ENCODE measurements at regions not wholly inside any gene's neighbourhood (a gene's known extent, or its start where the extent isn't known, plus 50 kb on each side); places are given as distances from the start of the nearest gene placed in this dataset.
A peak's percentile ranks its signal among the peaks of the same experiment; 100 is the strongest.

- Histone ChIP-seq H3K4me3 (ENCODE audit: low read length) (no peak overlapping the region), H3K9me2 (ENCODE audit: insufficient read depth, low read length) (no peaks in the 10 kb centered on the region), H2AFZ (ENCODE audit: low read depth, low read length) (no peak overlapping the region), H3K27me3 (ENCODE audit: insufficient read depth, low read depth, low read length) (no peaks in the 10 kb centered on the region), H3K4me2 (ENCODE audit: low read length) (no peak overlapping the region), H3F3A (ENCODE audit: insufficient read depth, low read length, poor library complexity, severe bottlenecking) (no peaks in the 10 kb centered on the region), H3K9ac (ENCODE audit: low read length) (no peak overlapping the region), H4K20me1 (ENCODE audit: insufficient read depth) (no peaks in the 10 kb centered on the region), H3K79me2 (replicated peaks; ENCODE audit: insufficient read depth, low read length) (no peaks in the 10 kb centered on the region), H3K27ac (ENCODE audit: low read length) (no peak overlapping the region), H3K9me3 (ENCODE audit: low read length) (no peaks in the 10 kb centered on the region), H3K36me3 (ENCODE audit: insufficient read depth, low read length) (no peaks in the 10 kb centered on the region)
- no peak for TF ChIP-seq TAF1 (IDR thresholded peaks at IDR 0.05; ENCODE audit: low read depth)
- TF ChIP-seq RAD21 (conservative IDR thresholded peaks at IDR 0.05) = no peak
- TF ChIP-seq EZH2 (IDR thresholded peaks at IDR 0.05; ENCODE audit: borderline replicate concordance, insufficient read depth, low read length, poor library complexity, severe bottlenecking) = no peak
These were observed 57.7 kb upstream of the PTPRT start for GRCh38 chr20:43247361-43247760.

- Histone ChIP-seq H4K20me1 (ENCODE audit: insufficient read depth) (no peaks in the 10 kb centered on the region), H3K4me2 (ENCODE audit: low read length) (no peak overlapping the region), H3K36me3 (ENCODE audit: insufficient read depth, low read length) (no peaks in the 10 kb centered on the region), H3K9me2 (ENCODE audit: insufficient read depth, low read length) (no peaks in the 10 kb centered on the region), H3K27ac (ENCODE audit: low read length) (no peak overlapping the region), H3F3A (ENCODE audit: insufficient read depth, low read length, poor library complexity, severe bottlenecking) (no peaks in the 10 kb centered on the region), H3K9ac (ENCODE audit: low read length) (no peak overlapping the region), H2AFZ (ENCODE audit: low read depth, low read length) (no peak overlapping the region), H3K4me3 (ENCODE audit: low read length) (no peak overlapping the region), H3K27me3 (ENCODE audit: insufficient read depth, low read depth, low read length) (no peaks in the 10 kb centered on the region), H3K9me3 (ENCODE audit: low read length) (no peaks in the 10 kb centered on the region), H3K79me2 (replicated peaks; ENCODE audit: insufficient read depth, low read length) (no peaks in the 10 kb centered on the region)
- TF ChIP-seq EZH2 (IDR thresholded peaks at IDR 0.05; ENCODE audit: borderline replicate concordance, insufficient read depth, low read length, poor library complexity, severe bottlenecking) = no peak
- TF ChIP-seq RAD21 (conservative IDR thresholded peaks at IDR 0.05) = no peak
- no peak for TF ChIP-seq POLR2AphosphoS5 (IDR thresholded peaks at IDR 0.05)
- no peak for TF ChIP-seq CTCF (IDR thresholded peaks at IDR 0.05; ENCODE audit: poor library complexity, severe bottlenecking)
- TF ChIP-seq SMC3 (conservative IDR thresholded peaks at IDR 0.05; ENCODE audit: poor library complexity) = no peak
- TF ChIP-seq MXI1 (conservative IDR thresholded peaks at IDR 0.05; ENCODE audit: poor library complexity, severe bottlenecking) = no peak
These were observed 54.9 kb upstream of the PTPRT start for GRCh38 chr20:43244647-43245046.

- TF ChIP-seq CTCF (IDR thresholded peaks at IDR 0.05; ENCODE audit: poor library complexity, severe bottlenecking) (peak; percentile 59), EZH2 (IDR thresholded peaks at IDR 0.05; ENCODE audit: borderline replicate concordance, insufficient read depth, low read length, poor library complexity, severe bottlenecking) (no peak), RAD21 (conservative IDR thresholded peaks at IDR 0.05) (peak; percentile 64), REST (IDR thresholded peaks at IDR 0.05; ENCODE audit: borderline replicate concordance) (no peak), SMC3 (conservative IDR thresholded peaks at IDR 0.05; ENCODE audit: poor library complexity) (peak; percentile 62)
- Histone ChIP-seq H3F3A (ENCODE audit: insufficient read depth, low read length, poor library complexity, severe bottlenecking) (no peaks in the 10 kb centered on the region), H3K9me2 (ENCODE audit: insufficient read depth, low read length) (no peaks in the 10 kb centered on the region), H4K20me1 (ENCODE audit: insufficient read depth) (no peaks in the 10 kb centered on the region), H3K9ac (ENCODE audit: low read length) (no peak overlapping the region), H3K79me2 (replicated peaks; ENCODE audit: insufficient read depth, low read length) (no peaks in the 10 kb centered on the region), H3K9me3 (ENCODE audit: low read length) (no peaks in the 10 kb centered on the region), H3K36me3 (ENCODE audit: insufficient read depth, low read length) (no peaks in the 10 kb centered on the region), H3K27ac (ENCODE audit: low read length) (no peak overlapping the region), H3K27me3 (ENCODE audit: insufficient read depth, low read depth, low read length) (no peaks in the 10 kb centered on the region), H2AFZ (ENCODE audit: low read depth, low read length) (no peak overlapping the region), H3K4me2 (ENCODE audit: low read length) (no peak overlapping the region), H3K4me3 (ENCODE audit: low read length) (no peak overlapping the region)
These were observed 54.1 kb upstream of the PTPRT start for GRCh38 chr20:43243672-43244269.

Data from neural cell (in vitro differentiated cells).